ENCODE measurements at regions not wholly inside any gene's neighbourhood (a gene's known extent, or its start where the extent isn't known, plus 50 kb on each side); places are given as distances from the start of the nearest gene placed in this dataset.
A peak's percentile ranks its signal among the peaks of the same experiment; 100 is the strongest.

- Histone ChIP-seq H3K9me2 (ENCODE audit: insufficient read depth) (no peaks in the 10 kb centered on the region), H3K4me1 (replicated peaks; ENCODE audit: insufficient read depth) (no peaks in the 10 kb centered on the region), H3K9me3 (ENCODE audit: insufficient read depth, low read depth) (no peaks in the 10 kb centered on the region), H3F3A (ENCODE audit: insufficient read depth, low read depth) (no peaks in the 10 kb centered on the region), H3K79me2 (ENCODE audit: low read depth) (no peaks in the 10 kb centered on the region), H3K36me3 (ENCODE audit: low read depth) (no peaks in the 10 kb centered on the region), H2AFZ (peak overlapping the region; percentile 24; the same call in 1 of the 2 replicates), H3K27ac (no peak overlapping the region), H3K4me3 (no peak overlapping the region), H3K4me2 (no peak overlapping the region), H4K20me1 (ENCODE audit: insufficient read depth) (no peaks in the 10 kb centered on the region), H3K27me3 (ENCODE audit: insufficient read depth, low read depth) (no peaks in the 10 kb centered on the region)
- intact Hi-C loops (cut with micrococcal nuclease; ENCODE audit: unreplicated experiment) = no loop called here
- DNase-seq = no peak
- no TSS peak for BruUV-seq (replicated peaks)
- ChIA-PET CTCF (no interaction called here), POLR2A (ENCODE audit: unreplicated experiment) (no interaction called here)
- TF ChIP-seq CTCF (conservative IDR thresholded peaks at IDR 0.05) = no peak
- TF ChIP-seq EZH2 (IDR thresholded peaks at IDR 0.05; ENCODE audit: low read depth) = no peak
Observed at GRCh38 chr2:17125989-17126620, 392.1 kb downstream of the RAD51AP2 start.

- POLR2A ChIA-PET (ENCODE audit: unreplicated experiment) = no interaction called here
- TF ChIP-seq EZH2 (IDR thresholded peaks at IDR 0.05; ENCODE audit: low read depth) (no peak), CTCF (conservative IDR thresholded peaks at IDR 0.05) (no peak)
- Histone ChIP-seq H3K9me2 (ENCODE audit: insufficient read depth) (no peaks in the 10 kb centered on the region), H3F3A (ENCODE audit: insufficient read depth, low read depth) (no peaks in the 10 kb centered on the region), H3K4me1 (replicated peaks; ENCODE audit: insufficient read depth) (no peaks in the 10 kb centered on the region), H3K4me3 (no peak overlapping the region), H3K79me2 (ENCODE audit: low read depth) (no peaks in the 10 kb centered on the region), H2AFZ (no peak overlapping the region), H3K27ac (no peak overlapping the region), H4K20me1 (ENCODE audit: insufficient read depth) (no peaks in the 10 kb centered on the region), H3K36me3 (ENCODE audit: low read depth) (no peaks in the 10 kb centered on the region), H3K9me3 (ENCODE audit: insufficient read depth, low read depth) (no peaks in the 10 kb centered on the region), H3K4me2 (no peak overlapping the region), H3K27me3 (ENCODE audit: insufficient read depth, low read depth) (no peaks in the 10 kb centered on the region)
- intact Hi-C loops (cut with micrococcal nuclease; ENCODE audit: unreplicated experiment) = no loop called here
- no peak for DNase-seq
- CTCF ChIA-PET = no interaction called here
- BruUV-seq (replicated peaks) = no TSS peak
Observed at GRCh38 chr2:17124575-17125318, 393.5 kb downstream of the RAD51AP2 start.

- CTCF ChIA-PET = no interaction called here
- Histone ChIP-seq H3K4me2 (no peak overlapping the region), H3K36me3 (ENCODE audit: low read depth) (no peaks in the 10 kb centered on the region), H4K20me1 (ENCODE audit: insufficient read depth) (no peaks in the 10 kb centered on the region), H2AFZ (no peak overlapping the region), H3K27ac (no peak overlapping the region), H3K27me3 (ENCODE audit: insufficient read depth, low read depth) (no peaks in the 10 kb centered on the region), H3K9me2 (ENCODE audit: insufficient read depth) (no peaks in the 10 kb centered on the region), H3K4me3 (no peak overlapping the region), H3F3A (ENCODE audit: insufficient read depth, low read depth) (no peaks in the 10 kb centered on the region), H3K9me3 (ENCODE audit: insufficient read depth, low read depth) (no peaks in the 10 kb centered on the region), H3K79me2 (ENCODE audit: low read depth) (no peaks in the 10 kb centered on the region), H3K4me1 (replicated peaks; ENCODE audit: insufficient read depth) (no peaks in the 10 kb centered on the region)
- POLR2A ChIA-PET (ENCODE audit: unreplicated experiment) = no interaction called here
- DNase-seq = no peak
- intact Hi-C loops (cut with micrococcal nuclease; ENCODE audit: unreplicated experiment) = no loop called here
- no TSS peak for BruUV-seq (replicated peaks)
- TF ChIP-seq EZH2 (IDR thresholded peaks at IDR 0.05; ENCODE audit: low read depth) (no peak), CTCF (conservative IDR thresholded peaks at IDR 0.05) (no peak)
Observed at GRCh38 chr2:17122887-17123501, 395.2 kb downstream of the RAD51AP2 start.

Data from PC-9 (cell line).